Osteocyte (in vitro differentiated cells): ENCODE measurements at regions not wholly inside any gene's neighbourhood (a gene's known extent, or its start where the extent isn't known, plus 50 kb on each side); places are given as distances from the start of the nearest gene placed in this dataset.
"Not testable (repeated sequence)": the region's sequence is repeated elsewhere in the genome, so short reads cannot be mapped to it uniquely, and the experiment has no call there.

Experiments
- DNase-seq: peaks from one replicate; pipeline ENCODE4 v3.0.0; 2021; ENCODE audit warnings: mixed read lengths; ENCODE audit not compliant: unreplicated experiment; ENCODE audit errors: extremely low spot score
- H3K27ac Mint-ChIP-seq: one replicate; pipeline ENCODE4 v1.8.0; 2021; ENCODE audit warnings: mild to moderate bottlenecking, mixed read lengths; ENCODE audit not compliant: unreplicated experiment
- H3K27me3 Mint-ChIP-seq: one replicate; pipeline ENCODE4 v1.8.0; 2021; ENCODE audit warnings: mixed read lengths; ENCODE audit not compliant: unreplicated experiment
- H3K36me3 Mint-ChIP-seq: one replicate; pipeline ENCODE4 v1.8.0; 2021; ENCODE audit warnings: mixed read lengths; ENCODE audit not compliant: unreplicated experiment
- H3K4me1 Mint-ChIP-seq: one replicate; pipeline ENCODE4 v1.8.0; 2021; ENCODE audit warnings: mixed read lengths; ENCODE audit not compliant: unreplicated experiment
- H3K4me3 Mint-ChIP-seq: one replicate; pipeline ENCODE4 v1.8.0; 2021; ENCODE audit warnings: mild to moderate bottlenecking, moderate library complexity, mixed read lengths; ENCODE audit not compliant: unreplicated experiment
- H3K9me3 Mint-ChIP-seq: one replicate; pipeline ENCODE4 v1.8.0; 2021; ENCODE audit warnings: mixed read lengths; ENCODE audit not compliant: unreplicated experiment

- H3K27me3 Mint-ChIP-seq, DNase-seq: not testable (repeated sequence)
These were observed 139.8 kb downstream of the GOLGA6L22 start for GRCh38 chr15:22598552-22598951.

DNA sequence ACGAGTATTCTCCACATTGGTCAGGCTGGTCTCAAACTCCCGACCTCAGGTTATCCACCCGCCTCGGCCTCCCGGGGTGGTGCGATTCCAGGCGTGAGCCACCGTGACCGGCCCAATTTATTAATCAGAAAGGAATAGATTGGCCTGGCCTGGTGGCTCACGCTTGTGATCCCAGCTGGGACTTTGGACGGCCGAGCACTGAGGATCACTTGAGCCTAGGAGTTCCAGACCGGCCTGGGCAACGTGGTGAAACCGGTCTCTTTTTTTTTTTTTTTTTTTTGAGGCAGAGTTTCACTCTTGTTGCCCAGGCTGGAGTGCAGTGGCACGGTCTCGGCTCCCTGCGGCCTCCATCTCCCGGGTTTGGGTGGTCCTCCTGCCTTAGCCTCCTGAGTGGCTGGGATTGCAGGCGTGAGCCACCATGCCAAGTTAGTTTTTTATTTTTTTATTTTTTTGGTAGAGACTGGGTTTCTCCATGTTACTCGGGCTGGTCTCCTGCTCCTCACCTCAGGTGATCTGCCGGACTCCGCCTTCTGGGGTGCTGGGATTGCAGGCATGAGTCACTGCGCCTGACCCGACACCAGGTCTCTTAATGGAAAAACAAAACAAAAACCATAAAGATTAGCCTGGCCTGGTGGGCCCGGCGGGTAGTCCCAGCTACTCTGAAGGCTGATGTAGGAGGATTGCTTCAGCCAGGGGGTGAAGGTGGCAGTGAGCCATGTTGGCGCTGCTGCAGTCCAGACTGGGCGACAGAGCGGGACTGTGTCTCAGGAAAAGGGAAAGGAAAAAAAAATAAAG is 141.0 kb downstream of the GOLGA6L22 start:
- not testable (repeated sequence) for H3K36me3 Mint-ChIP-seq, DNase-seq, H3K4me3 Mint-ChIP-seq, H3K27me3 Mint-ChIP-seq, H3K4me1 Mint-ChIP-seq, H3K27ac Mint-ChIP-seq, H3K9me3 Mint-ChIP-seq

More at GRCh38 chr15:22598552-22598951, 139.8 kb downstream of the GOLGA6L22 start:
- not testable (repeated sequence) for H3K4me1 Mint-ChIP-seq, H3K4me3 Mint-ChIP-seq, H3K27ac Mint-ChIP-seq, H3K9me3 Mint-ChIP-seq, H3K36me3 Mint-ChIP-seq

DNA sequence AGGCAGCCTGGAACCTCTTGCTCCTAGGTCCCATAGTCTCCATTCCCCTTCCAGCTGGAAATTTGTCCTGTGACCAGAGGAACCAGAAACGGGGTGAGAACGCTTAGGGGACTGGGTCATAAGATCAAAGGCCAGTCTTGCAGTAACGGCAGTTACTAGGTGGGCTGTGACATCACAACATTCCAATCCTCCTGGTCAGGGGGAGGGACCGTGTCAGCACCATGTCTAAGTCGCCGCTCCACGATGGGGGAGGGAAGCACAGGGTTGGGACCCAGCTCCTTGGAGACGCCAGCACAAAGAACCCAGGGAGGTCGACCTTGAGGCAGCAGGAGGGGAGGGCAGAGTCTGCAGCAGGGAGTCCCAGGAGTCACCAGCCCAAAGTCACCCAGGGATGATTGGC is 158.3 kb downstream of the GOLGA6L22 start:
- not testable (repeated sequence) for H3K9me3 Mint-ChIP-seq, H3K4me3 Mint-ChIP-seq, H3K36me3 Mint-ChIP-seq, H3K27ac Mint-ChIP-seq, H3K4me1 Mint-ChIP-seq, DNase-seq, H3K27me3 Mint-ChIP-seq

DNA sequence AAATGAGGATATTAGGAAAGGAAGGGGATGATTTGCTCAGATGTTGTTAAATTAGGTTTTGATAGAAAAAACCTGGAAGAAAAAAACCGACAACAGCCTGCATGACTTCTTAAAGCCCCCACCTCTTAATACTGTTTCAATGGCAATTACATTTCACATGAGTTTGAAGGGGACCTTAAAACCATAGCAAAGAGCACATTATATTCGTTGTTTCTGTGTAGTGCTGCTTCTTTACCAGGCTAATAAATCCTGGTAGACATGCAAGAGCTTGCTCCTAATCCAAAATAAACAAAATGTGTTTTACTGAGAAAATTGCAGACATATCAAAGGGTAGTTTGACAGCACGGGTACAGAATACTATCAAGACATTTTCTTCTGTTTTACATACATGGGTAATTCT is 154.7 kb upstream of the NIPA1 start:
- not testable (repeated sequence) for H3K27ac Mint-ChIP-seq, H3K4me1 Mint-ChIP-seq, H3K36me3 Mint-ChIP-seq, H3K9me3 Mint-ChIP-seq, DNase-seq, H3K4me3 Mint-ChIP-seq
- peaks cover 15% of the 10 kb centered on the region for H3K27me3 Mint-ChIP-seq

DNA sequence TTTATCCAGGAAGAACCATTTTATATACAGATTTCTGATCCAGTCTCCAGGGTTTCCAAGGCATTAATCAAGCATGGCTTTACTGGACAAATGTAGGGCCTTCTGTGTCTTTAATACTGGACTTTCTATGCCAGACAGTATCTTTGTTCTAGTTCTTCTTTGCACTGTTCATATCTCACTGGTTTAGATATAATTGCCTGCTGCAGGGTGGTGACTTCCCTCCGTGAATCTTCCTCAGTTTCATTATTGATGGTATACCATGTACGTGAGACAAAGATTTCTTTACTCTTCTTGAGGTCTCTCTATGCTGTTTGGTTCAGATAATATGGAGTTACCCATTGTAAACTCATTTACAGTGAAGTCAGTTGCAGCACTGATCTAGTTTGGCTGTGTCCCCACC is 146.5 kb upstream of the NIPA1 start:
- H3K27ac Mint-ChIP-seq, DNase-seq, H3K4me1 Mint-ChIP-seq, H3K36me3 Mint-ChIP-seq, H3K4me3 Mint-ChIP-seq, H3K9me3 Mint-ChIP-seq: not testable (repeated sequence)
- H3K27me3 Mint-ChIP-seq: peaks cover 29% of the 10 kb centered on the region

GRCh38 chr15:22649458-22649857 is 137.0 kb upstream of the NIPA1 start:
- H3K4me3 Mint-ChIP-seq, H3K27ac Mint-ChIP-seq, H3K36me3 Mint-ChIP-seq, H3K4me1 Mint-ChIP-seq, DNase-seq, H3K9me3 Mint-ChIP-seq: not testable (repeated sequence)
- peaks cover 20% of the 10 kb centered on the region for H3K27me3 Mint-ChIP-seq

DNA sequence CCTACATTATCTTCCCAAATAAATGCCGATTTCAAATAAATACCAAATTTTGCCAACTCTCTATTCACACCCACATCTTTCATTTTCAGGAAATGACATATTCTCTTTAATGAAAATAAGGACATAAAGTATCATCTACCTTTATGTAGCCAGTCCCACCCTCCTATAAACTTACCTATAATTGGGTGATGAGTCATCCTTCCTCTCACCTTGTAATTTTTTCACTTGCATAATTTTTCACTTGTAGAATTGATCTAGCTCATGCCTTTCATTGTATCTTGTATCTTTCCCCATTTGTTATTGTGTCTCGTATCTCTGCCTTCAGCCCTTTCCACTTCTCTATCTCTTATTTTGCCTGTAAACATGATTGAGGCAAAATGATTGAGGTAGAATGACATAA is 135.3 kb upstream of the NIPA1 start:
- not testable (repeated sequence) for H3K4me1 Mint-ChIP-seq, H3K9me3 Mint-ChIP-seq, DNase-seq, H3K36me3 Mint-ChIP-seq, H3K4me3 Mint-ChIP-seq, H3K27ac Mint-ChIP-seq
- H3K27me3 Mint-ChIP-seq: peaks cover 20% of the 10 kb centered on the region

GRCh38 chr15:22664294-22665058 is 122.0 kb upstream of the NIPA1 start:
- Mint-ChIP-seq H3K4me1 (peaks cover 13% of the 10 kb centered on the region), H3K27ac (peak overlapping the region; percentile 98), H3K4me3 (peak overlapping the region; percentile 79)
- not testable (repeated sequence) for H3K9me3 Mint-ChIP-seq, H3K36me3 Mint-ChIP-seq, H3K27me3 Mint-ChIP-seq
- peak; percentile 85 for DNase-seq

GRCh38 chr15:22665059-22665702 is 121.3 kb upstream of the NIPA1 start:
- not testable (repeated sequence) for H3K27me3 Mint-ChIP-seq, H3K9me3 Mint-ChIP-seq, DNase-seq, H3K36me3 Mint-ChIP-seq
- Mint-ChIP-seq H3K27ac (peak overlapping the region; percentile 98), H3K4me1 (peaks cover 13% of the 10 kb centered on the region), H3K4me3 (peak overlapping the region; percentile 79)

DNA sequence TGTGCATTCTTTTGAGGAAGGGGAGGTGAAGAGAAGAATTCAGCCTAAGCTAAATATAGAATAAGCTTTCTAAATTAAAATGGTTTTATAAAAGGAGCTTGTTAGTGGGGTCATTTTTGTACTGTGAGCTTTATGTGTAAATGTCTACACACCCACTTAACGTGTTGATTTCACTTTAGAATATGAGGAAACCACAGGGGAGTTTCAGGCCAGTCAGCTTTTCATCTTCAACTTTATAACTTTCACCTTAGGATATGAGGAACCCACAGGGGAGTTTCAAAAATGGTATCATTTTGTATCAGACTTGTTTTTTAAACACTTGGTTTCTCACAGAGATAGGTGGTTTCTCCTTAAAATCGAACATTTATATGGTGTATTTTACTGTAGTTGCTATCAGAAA is 120.7 kb upstream of the NIPA1 start:
- H3K27ac Mint-ChIP-seq: peak overlapping the region; percentile 98
- not testable (repeated sequence) for H3K27me3 Mint-ChIP-seq, H3K36me3 Mint-ChIP-seq, DNase-seq, H3K9me3 Mint-ChIP-seq
- H3K4me1 Mint-ChIP-seq: peaks cover 13% of the 10 kb centered on the region
- peak overlapping the region; percentile 79 for H3K4me3 Mint-ChIP-seq

DNA sequence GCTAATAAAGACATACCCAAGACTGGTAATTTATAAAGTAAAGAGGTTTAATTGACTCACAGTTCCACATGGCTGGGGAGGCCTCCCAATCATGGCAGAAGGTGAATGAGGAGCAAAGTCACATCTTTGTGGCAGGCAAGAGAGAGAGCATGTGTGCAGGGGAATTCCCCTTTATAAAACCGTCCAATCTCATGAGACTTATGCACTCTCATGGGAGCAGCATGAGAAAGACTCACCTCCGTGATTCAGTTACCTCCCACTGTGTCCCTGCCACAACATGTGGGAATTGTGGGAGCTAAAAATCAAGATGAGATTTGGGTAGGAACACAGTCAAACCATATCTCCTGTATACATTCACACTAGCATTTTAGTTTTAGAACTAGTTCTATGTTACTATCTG is 101.7 kb upstream of the NIPA1 start:
- H3K27ac Mint-ChIP-seq, H3K9me3 Mint-ChIP-seq: not testable (repeated sequence)
- H3K36me3 Mint-ChIP-seq: peaks cover 13% of the 10 kb centered on the region

GRCh38 chr15:22699881-22700280 is 86.6 kb upstream of the NIPA1 start:
- not testable (repeated sequence) for H3K4me3 Mint-ChIP-seq, H3K27me3 Mint-ChIP-seq, DNase-seq, H3K9me3 Mint-ChIP-seq, H3K36me3 Mint-ChIP-seq, H3K4me1 Mint-ChIP-seq, H3K27ac Mint-ChIP-seq

More for the DNA sequence above, 101.7 kb upstream of the NIPA1 start:
- not testable (repeated sequence) for DNase-seq, H3K4me1 Mint-ChIP-seq, H3K27me3 Mint-ChIP-seq, H3K4me3 Mint-ChIP-seq
